Adrenal gland (tissue), 5 donors: ENCODE measurements at regions not wholly inside any gene's neighbourhood (a gene's known extent, or its start where the extent isn't known, plus 50 kb on each side); places are given as distances from the start of the nearest gene placed in this dataset.

Source experiments
- POLR2A ChIP-seq, 2 donors: fragments of 450-650 bp; IDR thresholded peaks; one replicate each; pipeline ENCODE4 v1.6.1; 2017; ENCODE audit warnings: antibody characterized with exemption in 2 of 2, mild to moderate bottlenecking in 2 of 2, moderate library complexity in 1 of 2
- TF ChIP-seq, protein P1 (sequence below), 6 experiments: fragments of 450-650 bp in 4 of 6; fragments of 200-600 bp in 2 of 6; sonication (generic) in 1 of 6; IDR thresholded peaks; 1 replicate in 5 of 6; 2 replicates in 1 of 6; pipeline versions ENCODE4 v1.5.1 to v1.8.0; 2016 to 2021; ENCODE audit warnings: antibody characterized with exemption in 6 of 6, mild to moderate bottlenecking in 2 of 6, moderate library complexity in 1 of 6
- donor health status: DM: no; HTN: no; CAD: no.

DNA sequence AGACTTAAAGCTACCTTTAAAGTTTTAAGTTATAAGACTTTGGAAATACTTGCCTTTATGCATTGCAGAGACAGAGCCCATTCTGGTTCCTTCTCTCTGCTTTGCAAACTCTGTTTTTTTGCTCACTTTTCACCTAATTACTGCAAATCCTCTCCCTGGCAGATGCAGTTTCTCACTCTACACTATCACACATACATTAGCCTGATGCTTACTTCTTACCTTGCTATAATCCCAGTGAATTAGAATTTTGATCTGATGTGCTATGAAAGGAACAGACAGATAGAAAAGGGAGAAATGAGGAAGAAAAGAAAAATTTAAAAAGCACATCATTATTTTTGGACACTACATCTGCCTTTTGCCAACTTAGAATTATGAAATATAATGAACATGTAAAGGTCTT is 489.5 kb upstream of the EDIL3 start:
- TF ChIP-seq, protein P1, sequence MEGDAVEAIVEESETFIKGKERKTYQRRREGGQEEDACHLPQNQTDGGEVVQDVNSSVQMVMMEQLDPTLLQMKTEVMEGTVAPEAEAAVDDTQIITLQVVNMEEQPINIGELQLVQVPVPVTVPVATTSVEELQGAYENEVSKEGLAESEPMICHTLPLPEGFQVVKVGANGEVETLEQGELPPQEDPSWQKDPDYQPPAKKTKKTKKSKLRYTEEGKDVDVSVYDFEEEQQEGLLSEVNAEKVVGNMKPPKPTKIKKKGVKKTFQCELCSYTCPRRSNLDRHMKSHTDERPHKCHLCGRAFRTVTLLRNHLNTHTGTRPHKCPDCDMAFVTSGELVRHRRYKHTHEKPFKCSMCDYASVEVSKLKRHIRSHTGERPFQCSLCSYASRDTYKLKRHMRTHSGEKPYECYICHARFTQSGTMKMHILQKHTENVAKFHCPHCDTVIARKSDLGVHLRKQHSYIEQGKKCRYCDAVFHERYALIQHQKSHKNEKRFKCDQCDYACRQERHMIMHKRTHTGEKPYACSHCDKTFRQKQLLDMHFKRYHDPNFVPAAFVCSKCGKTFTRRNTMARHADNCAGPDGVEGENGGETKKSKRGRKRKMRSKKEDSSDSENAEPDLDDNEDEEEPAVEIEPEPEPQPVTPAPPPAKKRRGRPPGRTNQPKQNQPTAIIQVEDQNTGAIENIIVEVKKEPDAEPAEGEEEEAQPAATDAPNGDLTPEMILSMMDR (IDR thresholded peaks at IDR 0.05) = no peak
- TF ChIP-seq POLR2A (IDR thresholded peaks at IDR 0.05) = no peak
